ENCODE measurements at regions not wholly inside any gene's neighbourhood (a gene's known extent, or its start where the extent isn't known, plus 50 kb on each side); places are given as distances from the start of the nearest gene placed in this dataset.

GRCh38 chr4:157779081-157779480 is 393.7 kb downstream of the GASK1B start:
- DNase-seq (ENCODE audit: low read depth) = no peak
- no peak for TF ChIP-seq CTCF (conservative IDR thresholded peaks at IDR 0.05; ENCODE audit: low read length)
- no peak overlapping the region for H3K4me3 ChIP-seq (ENCODE audit: low read length)

- DNase-seq (ENCODE audit: low read depth) = no peak
- no peak overlapping the region for H3K4me3 ChIP-seq (ENCODE audit: low read length)
- no peak for TF ChIP-seq CTCF (conservative IDR thresholded peaks at IDR 0.05; ENCODE audit: low read length)
These were observed 395.8 kb downstream of the GASK1B start for GRCh38 chr4:157776930-157777528.

GRCh38 chr4:157775971-157776370 is 396.9 kb downstream of the GASK1B start:
- no peak for TF ChIP-seq CTCF (conservative IDR thresholded peaks at IDR 0.05; ENCODE audit: low read length)
- DNase-seq (ENCODE audit: low read depth) = no peak
- H3K4me3 ChIP-seq (ENCODE audit: low read length) = no peak overlapping the region

- DNase-seq (ENCODE audit: low read depth) = no peak
- H3K4me3 ChIP-seq (ENCODE audit: low read length) = no peak overlapping the region
- TF ChIP-seq CTCF (conservative IDR thresholded peaks at IDR 0.05; ENCODE audit: low read length) = no peak
These were observed 399.9 kb downstream of the GASK1B start for GRCh38 chr4:157772907-157773306.

- no peak for DNase-seq (ENCODE audit: low read depth)
- no peak for TF ChIP-seq CTCF (conservative IDR thresholded peaks at IDR 0.05; ENCODE audit: low read length)
These were observed 404.4 kb downstream of the GASK1B start for GRCh38 chr4:157768419-157768818.

GRCh38 chr4:157763490-157763889 is 409.3 kb downstream of the GASK1B start:
- TF ChIP-seq CTCF (conservative IDR thresholded peaks at IDR 0.05; ENCODE audit: low read length) = no peak
- DNase-seq (ENCODE audit: low read depth) = no peak
- H3K4me3 ChIP-seq (ENCODE audit: low read length) = no peak overlapping the region

More at GRCh38 chr4:157768419-157768818, 404.4 kb downstream of the GASK1B start:
- no peak overlapping the region for H3K4me3 ChIP-seq (ENCODE audit: low read length)

- no peak overlapping the region for H3K4me3 ChIP-seq (ENCODE audit: low read length)
- no peak for TF ChIP-seq CTCF (conservative IDR thresholded peaks at IDR 0.05; ENCODE audit: low read length)
- no peak for DNase-seq (ENCODE audit: low read depth)
These were observed 418.4 kb downstream of the GASK1B start for GRCh38 chr4:157754410-157754809.

Data from AG10803 (cell line).